ENCODE measurements at regions not wholly inside any gene's neighbourhood (a gene's known extent, or its start where the extent isn't known, plus 50 kb on each side); places are given as distances from the start of the nearest gene placed in this dataset.
A peak's percentile ranks its signal among the peaks of the same experiment; 100 is the strongest.

GRCh38 chr4:159428975-159429692 is 326.3 kb downstream of the RAPGEF2 start:
- H3K27me3 Mint-ChIP-seq (ENCODE audit: insufficient read depth) = no peaks in the 10 kb centered on the region
- DNase-seq (ENCODE audit: low spot score) = no peak
- no peak overlapping the region for H3K27ac Mint-ChIP-seq

DNA sequence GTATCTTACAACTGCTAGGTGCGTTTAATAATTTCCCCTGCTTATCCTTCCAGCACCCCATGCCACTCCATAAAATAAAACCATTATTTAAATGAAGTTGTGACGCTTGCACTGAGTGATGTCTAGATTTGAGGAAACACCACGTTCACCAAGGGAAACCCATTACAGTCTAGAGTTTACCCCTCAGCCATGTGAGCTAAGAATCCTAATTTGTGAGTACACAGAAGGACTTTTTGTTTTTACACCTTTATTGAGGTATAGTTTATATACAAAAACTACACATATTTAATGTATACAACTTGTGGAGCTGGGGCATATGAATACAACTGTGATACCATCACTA is 326.8 kb downstream of the RAPGEF2 start:
- Mint-ChIP-seq H3K27me3 (ENCODE audit: insufficient read depth) (no peaks in the 10 kb centered on the region), H3K4me3 (no peak overlapping the region), H3K9me3 (no peaks in the 10 kb centered on the region), H3K36me3 (ENCODE audit: low read depth) (no peaks in the 10 kb centered on the region), H3K4me1 (ENCODE audit: low read depth) (no peaks in the 10 kb centered on the region), H3K27ac (no peak overlapping the region)
- DNase-seq (ENCODE audit: low spot score) = no peak
- intact Hi-C loops (cut with micrococcal nuclease) = no loop called here

More at GRCh38 chr4:159428975-159429692, 326.3 kb downstream of the RAPGEF2 start:
- Mint-ChIP-seq H3K9me3 (no peaks in the 10 kb centered on the region), H3K4me3 (no peak overlapping the region), H3K36me3 (ENCODE audit: low read depth) (no peaks in the 10 kb centered on the region), H3K4me1 (ENCODE audit: low read depth) (no peaks in the 10 kb centered on the region)
- intact Hi-C loops (cut with micrococcal nuclease) = no loop called here

DNA sequence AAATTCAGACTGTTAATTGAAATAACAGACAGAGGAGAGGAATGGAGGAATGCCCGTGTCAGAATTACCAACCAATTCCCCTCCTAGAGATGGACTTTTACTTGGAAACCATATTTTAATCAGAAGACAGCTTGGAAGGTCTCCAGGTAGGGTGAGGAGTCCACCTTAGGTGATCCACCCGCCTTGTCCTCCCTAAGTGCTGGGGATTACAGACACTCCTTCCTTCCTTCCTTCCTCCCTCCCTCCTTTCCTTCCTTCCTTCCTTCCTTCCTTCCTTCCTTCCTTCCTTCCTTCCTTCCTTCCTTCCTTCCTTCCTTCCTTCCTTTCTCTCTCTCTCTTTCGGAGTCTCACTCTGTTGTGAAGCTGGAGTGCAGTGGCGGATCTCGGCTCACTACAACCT is 328.0 kb downstream of the RAPGEF2 start:
- Mint-ChIP-seq H3K9me3 (no peaks in the 10 kb centered on the region), H3K4me3 (no peak overlapping the region), H3K36me3 (ENCODE audit: low read depth) (no peaks in the 10 kb centered on the region), H3K27ac (no peak overlapping the region), H3K4me1 (ENCODE audit: low read depth) (peaks cover 10% of the 10 kb centered on the region), H3K27me3 (ENCODE audit: insufficient read depth) (no peaks in the 10 kb centered on the region)
- DNase-seq (ENCODE audit: low spot score) = no peak
- intact Hi-C loops (cut with micrococcal nuclease) = no loop called here

- H3K27ac Mint-ChIP-seq = no peak overlapping the region
- H3K27me3 Mint-ChIP-seq (ENCODE audit: insufficient read depth) = peaks cover 6% of the 10 kb centered on the region
- peaks cover 10% of the 10 kb centered on the region for H3K4me1 Mint-ChIP-seq (ENCODE audit: low read depth)
- no peaks in the 10 kb centered on the region for H3K9me3 Mint-ChIP-seq
- DNase-seq (ENCODE audit: low spot score) = no peak
- no peaks in the 10 kb centered on the region for H3K36me3 Mint-ChIP-seq (ENCODE audit: low read depth)
- H3K4me3 Mint-ChIP-seq = no peak overlapping the region
- intact Hi-C loops (cut with micrococcal nuclease) = no loop called here
Observed at GRCh38 chr4:159432436-159432835, 329.6 kb downstream of the RAPGEF2 start.

DNA sequence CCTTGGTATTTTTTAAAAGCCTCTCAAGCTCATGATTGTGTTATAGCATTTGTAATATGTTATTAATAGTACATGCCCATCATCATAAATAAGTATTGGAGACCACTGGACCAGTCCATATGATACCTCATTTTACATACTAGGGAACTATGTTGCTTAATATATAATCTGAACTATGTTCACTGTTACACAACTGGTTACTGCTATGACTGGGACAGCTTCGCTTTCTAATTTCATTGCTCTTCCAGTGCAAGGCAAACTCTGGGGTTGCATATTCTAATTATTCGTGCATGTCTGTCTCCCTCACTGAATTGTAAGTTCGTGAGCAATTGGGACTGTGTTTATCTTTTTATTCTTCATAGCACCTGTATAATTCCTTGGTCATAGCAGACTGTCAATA is 330.5 kb downstream of the RAPGEF2 start:
- H3K4me3 Mint-ChIP-seq = no peak overlapping the region
- H3K4me1 Mint-ChIP-seq (ENCODE audit: low read depth) = peaks cover 10% of the 10 kb centered on the region
- no peak overlapping the region for H3K27ac Mint-ChIP-seq
- H3K9me3 Mint-ChIP-seq = no peaks in the 10 kb centered on the region
- no peak for DNase-seq (ENCODE audit: low spot score)
- peaks cover 6% of the 10 kb centered on the region for H3K27me3 Mint-ChIP-seq (ENCODE audit: insufficient read depth)
- intact Hi-C loops (cut with micrococcal nuclease) = no loop called here
- H3K36me3 Mint-ChIP-seq (ENCODE audit: low read depth) = no peaks in the 10 kb centered on the region

- intact Hi-C loops (cut with micrococcal nuclease) = no loop called here
- H3K36me3 Mint-ChIP-seq (ENCODE audit: low read depth) = no peaks in the 10 kb centered on the region
Observed at GRCh38 chr4:159434114-159434870, 331.4 kb downstream of the RAPGEF2 start.

GRCh38 chr4:159434871-159435241 is 332.0 kb downstream of the RAPGEF2 start:
- Mint-ChIP-seq H3K27ac (no peak overlapping the region), H3K4me3 (no peak overlapping the region), H3K9me3 (no peaks in the 10 kb centered on the region), H3K27me3 (ENCODE audit: insufficient read depth) (peaks cover 6% of the 10 kb centered on the region), H3K4me1 (ENCODE audit: low read depth) (peaks cover 10% of the 10 kb centered on the region), H3K36me3 (ENCODE audit: low read depth) (no peaks in the 10 kb centered on the region)
- intact Hi-C loops (cut with micrococcal nuclease) = no loop called here
- no peak for DNase-seq (ENCODE audit: low spot score)

More at GRCh38 chr4:159434114-159434870, 331.4 kb downstream of the RAPGEF2 start:
- Mint-ChIP-seq H3K4me3 (no peak overlapping the region), H3K27ac (no peak overlapping the region), H3K27me3 (ENCODE audit: insufficient read depth) (peaks cover 6% of the 10 kb centered on the region), H3K9me3 (no peaks in the 10 kb centered on the region), H3K4me1 (ENCODE audit: low read depth) (peaks cover 10% of the 10 kb centered on the region)
- DNase-seq (ENCODE audit: low spot score) = no peak

GRCh38 chr4:159435561-159436023 is 332.7 kb downstream of the RAPGEF2 start:
- Mint-ChIP-seq H3K9me3 (no peaks in the 10 kb centered on the region), H3K27me3 (ENCODE audit: insufficient read depth) (peaks cover 6% of the 10 kb centered on the region), H3K4me3 (no peak overlapping the region), H3K4me1 (ENCODE audit: low read depth) (peaks cover 10% of the 10 kb centered on the region), H3K27ac (no peak overlapping the region), H3K36me3 (ENCODE audit: low read depth) (no peaks in the 10 kb centered on the region)
- intact Hi-C loops (cut with micrococcal nuclease) = no loop called here
- DNase-seq (ENCODE audit: low spot score) = no peak

DNA sequence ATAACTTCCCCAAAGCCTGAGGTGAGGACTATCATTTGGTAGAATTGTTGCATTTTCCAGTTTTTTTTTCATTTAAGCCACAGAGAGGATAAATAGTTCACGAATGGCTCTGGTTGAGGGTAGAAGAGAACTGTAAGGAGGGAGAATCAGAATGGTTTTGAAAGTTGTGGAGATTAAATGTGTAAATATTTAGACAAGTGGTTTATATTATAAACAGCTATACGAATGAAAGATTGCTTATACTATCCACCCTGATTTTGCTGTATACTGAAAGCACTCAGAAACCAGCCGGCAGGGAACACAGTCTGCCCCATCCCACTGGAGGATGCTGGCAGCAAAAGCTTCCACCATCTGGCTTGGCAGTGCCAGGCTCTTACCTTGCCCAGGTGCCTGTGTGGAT is 341.1 kb downstream of the RAPGEF2 start:
- Mint-ChIP-seq H3K27me3 (ENCODE audit: insufficient read depth) (peaks cover 5% of the 10 kb centered on the region), H3K4me1 (ENCODE audit: low read depth) (no peaks in the 10 kb centered on the region), H3K4me3 (no peak overlapping the region), H3K27ac (no peak overlapping the region), H3K9me3 (no peaks in the 10 kb centered on the region), H3K36me3 (ENCODE audit: low read depth) (no peaks in the 10 kb centered on the region)
- no peak for DNase-seq (ENCODE audit: low spot score)
- intact Hi-C loops (cut with micrococcal nuclease) = loop anchor here (10.0 kb wide), 1 partner anchor 339 kb away; the partner anchor contains the start of gene RAPGEF2

DNA sequence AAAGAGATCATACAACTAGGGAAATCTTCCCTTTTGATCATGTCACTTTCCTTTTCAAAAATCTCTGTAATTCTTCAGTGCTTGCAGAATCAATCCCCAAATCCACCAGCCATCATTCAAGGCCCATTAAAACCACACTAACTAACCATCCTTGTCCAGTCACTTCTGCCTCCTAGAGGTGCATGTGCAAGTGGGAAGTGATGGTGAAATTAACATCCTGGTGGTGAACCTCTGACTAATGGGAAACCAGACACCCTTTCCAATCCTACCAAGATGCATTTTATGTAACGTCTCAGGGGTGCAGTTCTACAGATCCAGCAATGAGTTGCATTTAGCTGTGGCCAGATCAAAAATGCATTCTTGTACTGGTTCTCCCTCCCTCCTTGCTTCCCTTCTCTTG is 341.8 kb downstream of the RAPGEF2 start:
- no peak for DNase-seq (ENCODE audit: low spot score)
- no peaks in the 10 kb centered on the region for H3K9me3 Mint-ChIP-seq
- intact Hi-C loops (cut with micrococcal nuclease) = loop anchor here (5.0 to 10.0 kb wide), 4 partner anchors 267 to 772 kb away; partner anchors contain the start of genes C4orf46, ETFDH, PPID and RAPGEF2
- H3K4me3 Mint-ChIP-seq = no peak overlapping the region
- no peak overlapping the region for H3K27ac Mint-ChIP-seq
- H3K36me3 Mint-ChIP-seq (ENCODE audit: low read depth) = no peaks in the 10 kb centered on the region
- peaks cover 5% of the 10 kb centered on the region for H3K27me3 Mint-ChIP-seq (ENCODE audit: insufficient read depth)
- no peaks in the 10 kb centered on the region for H3K4me1 Mint-ChIP-seq (ENCODE audit: low read depth)

GRCh38 chr4:159445692-159446091 is 342.8 kb downstream of the RAPGEF2 start:
- H3K4me1 Mint-ChIP-seq (ENCODE audit: low read depth) = no peaks in the 10 kb centered on the region
- peaks cover 5% of the 10 kb centered on the region for H3K27me3 Mint-ChIP-seq (ENCODE audit: insufficient read depth)
- no peak overlapping the region for H3K27ac Mint-ChIP-seq
- no peaks in the 10 kb centered on the region for H3K9me3 Mint-ChIP-seq
- intact Hi-C loops (cut with micrococcal nuclease) = loop anchor here (1.0 to 10.0 kb wide), 7 partner anchors 242 to 1192 kb away; partner anchors contain the start of genes C4orf46, ETFDH, PPID and RAPGEF2
- no peak overlapping the region for H3K4me3 Mint-ChIP-seq
- no peaks in the 10 kb centered on the region for H3K36me3 Mint-ChIP-seq (ENCODE audit: low read depth)
- DNase-seq (ENCODE audit: low spot score) = no peak

GRCh38 chr4:159446266-159446976 is 343.5 kb downstream of the RAPGEF2 start:
- DNase-seq (ENCODE audit: low spot score) = peak; percentile 10
- Mint-ChIP-seq H3K4me1 (ENCODE audit: low read depth) (no peaks in the 10 kb centered on the region), H3K27me3 (ENCODE audit: insufficient read depth) (peaks cover 6% of the 10 kb centered on the region)

More at GRCh38 chr4:159446266-159446976, 343.5 kb downstream of the RAPGEF2 start:
- H3K9me3 Mint-ChIP-seq = no peaks in the 10 kb centered on the region
- no peak overlapping the region for H3K4me3 Mint-ChIP-seq
- H3K36me3 Mint-ChIP-seq (ENCODE audit: low read depth) = no peaks in the 10 kb centered on the region
- intact Hi-C loops (cut with micrococcal nuclease) = loop anchor here (1.0 to 10.0 kb wide), 7 partner anchors 243 to 1193 kb away; partner anchors contain the start of genes C4orf46, ETFDH, PPID and RAPGEF2
- peak overlapping the region; percentile 35 for H3K27ac Mint-ChIP-seq

Measured in activated T-helper 1 cell treated with anti-CD3 and anti-CD28 coated beads, Interleukin-12 subunit alpha, Interleukin-12 subunit beta, Interleukin-2, Interleukin-4 antibody, amounts not matched to agents 30 ng/mL and 10 ng/mL and 1 ng/mL, durations not matched to agents 14 hours and 24 hours and 36 hours (primary cell).